IMR-90 (cell line): ENCODE measurements at regions not wholly inside any gene's neighbourhood (a gene's known extent, or its start where the extent isn't known, plus 50 kb on each side); places are given as distances from the start of the nearest gene placed in this dataset.

Experiments
- ATAC-seq: fragments of 200-7000 bp; cut with Tn5 transposase; 2 replicates; pipeline ENCODE4 v1.9.1; 2020; ENCODE audit warnings: low read depth, mild to moderate bottlenecking, moderate library complexity
- BruUV-seq: library from RNA; stranded (reverse); fragments of 400-500 nt; replicated peaks from 2 replicates; lab custom pipeline; 2021; lab: Mats Ljungman, UMichigan
- CTCF ChIA-PET: fragments of 300-600 bp; formaldehyde crosslinking; extraction: SDS; loops from one replicate; lab custom pipeline; 2021; ENCODE audit warnings: antibody characterized with exemption; lab: Yijun Ruan, JAX
- POLR2A ChIA-PET: fragments of 300-600 bp; sonication (Branson Sonifier 250); formaldehyde crosslinking; loops from one replicate; lab custom pipeline; 2022; ENCODE audit warnings: antibody characterized with exemption; ENCODE audit not compliant: unreplicated experiment; lab: Charles Lee
- DNase-seq: peaks from one replicate; pipeline ENCODE4 v3.0.0; 2013
- H2AFZ ChIP-seq: replicated peaks from 2 replicates; pipeline ENCODE3; 2013; ENCODE audit warnings: low read length, mild to moderate bottlenecking; ENCODE audit not compliant: poor library complexity
- H2AK5ac ChIP-seq: 2 replicates; pipeline ENCODE4 v1.6.1; 2013; ENCODE audit warnings: low read depth, low read length, inconsistent platforms
- H2AK9ac ChIP-seq: replicated peaks from 2 replicates; pipeline ENCODE3; 2013; ENCODE audit warnings: mild to moderate bottlenecking, low read depth, low read length, moderate library complexity; ENCODE audit not compliant: poor library complexity
- H2BK120ac ChIP-seq: 2 replicates; pipeline ENCODE4 v1.6.1; 2013; ENCODE audit warnings: low read depth, low read length, inconsistent platforms
- H2BK15ac ChIP-seq: 3 replicates; pipeline ENCODE4 v1.6.1; 2013; ENCODE audit warnings: low read depth, low read length, inconsistent platforms
- H2BK20ac ChIP-seq: 2 replicates; pipeline ENCODE4 v1.6.1; 2013; ENCODE audit warnings: low read depth, mild to moderate bottlenecking, inconsistent platforms, low read length, moderate library complexity
- H2BK5ac ChIP-seq: 2 replicates; pipeline ENCODE4 v1.6.1; 2013; ENCODE audit warnings: mild to moderate bottlenecking, low read depth, low read length, inconsistent platforms; ENCODE audit not compliant: poor library complexity, severe bottlenecking
- H3K14ac ChIP-seq: replicated peaks from 2 replicates; pipeline ENCODE4 v1.6.1; 2013; ENCODE audit warnings: low read depth, low read length, inconsistent platforms
- H3K18ac ChIP-seq: 2 replicates; pipeline ENCODE4 v1.6.1; 2013; ENCODE audit warnings: low read depth, low read length, control low read depth
- H3K23ac ChIP-seq: 2 replicates; pipeline ENCODE4 v1.6.1; 2013; ENCODE audit warnings: low read depth, low read length, inconsistent platforms
- H3K27ac ChIP-seq: 2 replicates; pipeline ENCODE4 v1.5.1; 2013; ENCODE audit warnings: mild to moderate bottlenecking, control low read depth, low read length; ENCODE audit not compliant: insufficient read depth
- H3K27me3 ChIP-seq: 2 replicates; pipeline ENCODE4 v1.6.1; 2013; ENCODE audit warnings: low read length; ENCODE audit not compliant: control insufficient read depth, insufficient read depth
- H3K36me3 ChIP-seq: 2 replicates; pipeline ENCODE4 v1.6.1; 2013; ENCODE audit warnings: low read length, mixed read lengths; ENCODE audit not compliant: control insufficient read depth, insufficient read depth
- H3K4ac ChIP-seq: 2 replicates; pipeline ENCODE4 v1.6.1; 2013; ENCODE audit warnings: low read depth, low read length, inconsistent platforms
- H3K4me1 ChIP-seq: 2 replicates; pipeline ENCODE4 v1.6.1; 2013; ENCODE audit warnings: low read length, mixed read lengths; ENCODE audit not compliant: control insufficient read depth, insufficient read depth
- H3K4me2 ChIP-seq: 2 replicates; pipeline ENCODE4 v1.6.1; 2013; ENCODE audit warnings: low read depth, mild to moderate bottlenecking, control low read depth, low read length, moderate library complexity
- H3K4me3 ChIP-seq: 2 replicates; pipeline ENCODE4 v1.5.1; 2013; ENCODE audit warnings: low read depth, mild to moderate bottlenecking, control low read depth, low read length, moderate library complexity; ENCODE audit not compliant: insufficient read depth
- H3K56ac ChIP-seq: 2 replicates; pipeline ENCODE4 v1.6.1; 2013; ENCODE audit warnings: low read length, inconsistent platforms; ENCODE audit not compliant: insufficient read depth; ENCODE audit errors: extremely low read depth
- H3K79me1 ChIP-seq, 2 experiments: 2 replicates each; pipeline ENCODE4 v1.6.1; 2013; ENCODE audit warnings: low read length in 2 of 2, inconsistent platforms in 1 of 2, low read depth in 1 of 2
- H3K9ac ChIP-seq: 2 replicates; pipeline ENCODE4 v1.6.1; 2013; ENCODE audit warnings: low read depth, low read length, control low read depth
- H3K9me1 ChIP-seq: 2 replicates; pipeline ENCODE4 v1.6.1; 2013; ENCODE audit warnings: low read length, inconsistent platforms; ENCODE audit not compliant: insufficient read depth
- H3K9me3 ChIP-seq: 2 replicates; pipeline ENCODE4 v1.6.1; 2013; ENCODE audit warnings: low read length; ENCODE audit not compliant: control insufficient read depth, insufficient read depth
- H4K20me1 ChIP-seq: 2 replicates; pipeline ENCODE4 v1.6.1; 2013; ENCODE audit warnings: low read length, inconsistent platforms; ENCODE audit not compliant: insufficient read depth
- H4K5ac ChIP-seq: 2 replicates; pipeline ENCODE4 v1.6.1; 2013; ENCODE audit warnings: mild to moderate bottlenecking, low read depth, low read length, control low read depth
- H4K8ac ChIP-seq, 2 experiments: 2 replicates each; pipeline ENCODE4 v1.6.1; 2013; ENCODE audit warnings: low read depth in 2 of 2, low read length in 2 of 2, control low read depth in 1 of 2, inconsistent platforms in 1 of 2
- H4K91ac ChIP-seq: 2 replicates; pipeline ENCODE4 v1.6.1; 2013; ENCODE audit warnings: low read depth, low read length, inconsistent platforms; ENCODE audit not compliant: insufficient read depth
- ELK1 ChIP-seq: fragments of 150-350 bp; IDR thresholded peaks from 2 replicates; pipeline ENCODE4 v1.6.1; 2016; ENCODE audit warnings: low read depth, mild to moderate bottlenecking, low read length, moderate library complexity, borderline replicate concordance
- FOS ChIP-seq: fragments of 150-350 bp; IDR thresholded peaks from 2 replicates; pipeline ENCODE4 v1.6.1; 2016; ENCODE audit warnings: low read depth, low read length
- MAZ ChIP-seq: IDR thresholded peaks from 2 replicates; pipeline ENCODE4 v1.6.1; 2012; ENCODE audit warnings: low read depth, mild to moderate bottlenecking, low read length, improper control_type of control experiment, moderate library complexity, borderline replicate concordance
- RCOR1 ChIP-seq: IDR thresholded peaks from 2 replicates; pipeline ENCODE4 v1.6.1; 2012; ENCODE audit warnings: mild to moderate bottlenecking, low read length, improper control_type of control experiment; ENCODE audit not compliant: insufficient replicate concordance
- SMC3 ChIP-seq: fragments of 150-350 bp; IDR thresholded peaks from 2 replicates; pipeline ENCODE4 v1.6.1; 2016; ENCODE audit warnings: low read depth, mild to moderate bottlenecking, antibody characterized with exemption, low read length, moderate library complexity
- USF2 ChIP-seq: fragments of 150-350 bp; IDR thresholded peaks from 2 replicates; pipeline ENCODE4 v1.6.1; 2017; ENCODE audit warnings: mild to moderate bottlenecking, antibody characterized with exemption, low read length, low read depth
- WGBS, 2 experiments: methylation state at CpG; one replicate each; pipeline versions ENCODE4 v1.1.5 to v1.1.7; 2013; ENCODE audit warnings: missing lambda C conversion rate in 2 of 2; ENCODE audit not compliant: insufficient read length in 1 of 2; ENCODE audit errors: extremely low coverage in 2 of 2; 5-methylcytosine and 5-hydroxymethylcytosine counted together
- dilution Hi-C: fragments of 300-500 bp; cut with HindIII; formaldehyde crosslinking; loops from one replicate; pipeline ENCODE4 v1.14.3; 2018; ENCODE audit warnings: low sequenced_read_pairs; ENCODE audit not compliant: unreplicated experiment
- in situ Hi-C: fragments of 300-500 bp; cut with MboI; formaldehyde crosslinking; loops from 3 replicates; pipeline ENCODE4 v1.14.3; 2019; ENCODE audit warnings: low sequenced_read_pairs, inconsistent platforms, mixed read lengths
- intact Hi-C: fragments of 100-400 bp; cut with micrococcal nuclease; formaldehyde crosslinking; loops from 2 replicates; pipeline ENCODE4 v1.10.0; 2022

GRCh38 chr1:99110140-99111041 is 105.7 kb upstream of the PLPPR5 start:
- BruUV-seq = no TSS peak
- ATAC-seq = no peak

More at GRCh38 chr1:99110140-99111041, 105.7 kb upstream of the PLPPR5 start:
- no peak overlapping the region for H2AK9ac ChIP-seq
- no peak for DNase-seq
- TF ChIP-seq USF2 (no peak), MAZ (no peak), SMC3 (no peak), ELK1 (no peak), RCOR1 (no peak), FOS (no peak)
- H3K4me1 ChIP-seq = no peaks in the 10 kb centered on the region
- intact Hi-C loops (no loop called here), in situ Hi-C loops (no loop called here), dilution Hi-C loops (no loop called here)
- no peak overlapping the region for H2AK5ac ChIP-seq
- H4K20me1 ChIP-seq = no peaks in the 10 kb centered on the region
- H4K91ac ChIP-seq = no peak overlapping the region
- no peak overlapping the region for H2BK120ac ChIP-seq
- no peak overlapping the region for H3K9ac ChIP-seq
- no peaks in the 10 kb centered on the region for H3K79me1 ChIP-seq
- no peak overlapping the region for H2BK15ac ChIP-seq
- H3K27ac ChIP-seq = no peak overlapping the region
- H3K27me3 ChIP-seq = no peaks in the 10 kb centered on the region
- 92% methylated on average over 2 of the region's 6 CpGs; no CpG with 5 or more reads in 1 of the 2 experiments for WGBS, 2 experiments
- H3K4me2 ChIP-seq = no peak overlapping the region
- POLR2A ChIA-PET = no interaction called here
- no peak overlapping the region for H3K4me3 ChIP-seq
- H3K9me1 ChIP-seq = no peaks in the 10 kb centered on the region
- no peaks in the 10 kb centered on the region for H3K9me3 ChIP-seq
- H3K36me3 ChIP-seq = no peaks in the 10 kb centered on the region
- H3K14ac ChIP-seq = no peak overlapping the region
- H3K23ac ChIP-seq = no peak overlapping the region
- no peak overlapping the region for H4K5ac ChIP-seq
- no peak overlapping the region for H3K4ac ChIP-seq
- CTCF ChIA-PET = interaction anchor here (0.6 kb wide), 1 partner anchor 15 kb away, joined by 7 read pairs; no protein-coding TSS in a partner anchor
- no peak overlapping the region for H2BK20ac ChIP-seq
- no peak overlapping the region for H2BK5ac ChIP-seq
- H3K56ac ChIP-seq = no peak overlapping the region
- H4K8ac ChIP-seq = no peak overlapping the region
- H3K18ac ChIP-seq = no peak overlapping the region
- H2AFZ ChIP-seq = no peak overlapping the region
